ENCODE measurements at regions not wholly inside any gene's neighbourhood (a gene's known extent, or its start where the extent isn't known, plus 50 kb on each side); places are given as distances from the start of the nearest gene placed in this dataset.

DNA sequence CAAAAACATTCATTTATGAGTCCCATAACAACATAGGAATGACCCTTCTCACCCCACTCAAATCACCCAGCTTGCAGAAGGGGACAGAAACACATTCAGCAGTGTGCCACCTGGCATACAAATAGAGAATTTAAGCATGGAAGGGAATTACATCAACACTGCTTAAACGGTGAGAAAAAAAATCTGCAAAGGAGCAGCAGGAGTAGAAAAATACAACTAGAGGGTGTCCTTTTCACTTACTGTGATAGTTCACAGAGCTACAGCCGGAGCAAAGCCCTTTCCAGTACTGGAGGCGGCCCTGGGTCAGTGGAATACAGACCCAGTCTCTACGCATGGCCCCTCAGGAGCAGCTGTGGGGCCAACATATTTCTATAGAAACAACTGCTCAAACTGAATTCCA is 764.3 kb upstream of the ARGLU1 start:
- H3K4me3 ChIP-seq (ENCODE audit: control insufficient read depth, low read depth, low read length): no peak overlapping the region
- no peak for DNase-seq (ENCODE audit: low read depth)
- no peak for TF ChIP-seq CTCF (conservative IDR thresholded peaks at IDR 0.05; ENCODE audit: control insufficient read depth, insufficient read depth, low read depth, low read length)

GRCh38 chr13:107331359-107331758 is 763.4 kb upstream of the ARGLU1 start:
- TF ChIP-seq CTCF (conservative IDR thresholded peaks at IDR 0.05; ENCODE audit: control insufficient read depth, insufficient read depth, low read depth, low read length): no peak
- no peak for DNase-seq (ENCODE audit: low read depth)
- no peak overlapping the region for H3K4me3 ChIP-seq (ENCODE audit: control insufficient read depth, low read depth, low read length)

- no peak for TF ChIP-seq CTCF (conservative IDR thresholded peaks at IDR 0.05; ENCODE audit: control insufficient read depth, insufficient read depth, low read depth, low read length)
- no peak for DNase-seq (ENCODE audit: low read depth)
- no peak overlapping the region for H3K4me3 ChIP-seq (ENCODE audit: control insufficient read depth, low read depth, low read length)
Measured at GRCh38 chr13:107330484-107330883, 762.5 kb upstream of the ARGLU1 start.

- TF ChIP-seq CTCF (conservative IDR thresholded peaks at IDR 0.05; ENCODE audit: control insufficient read depth, insufficient read depth, low read depth, low read length): no peak
- no peak for DNase-seq (ENCODE audit: low read depth)
- no peak overlapping the region for H3K4me3 ChIP-seq (ENCODE audit: control insufficient read depth, low read depth, low read length)
Measured at GRCh38 chr13:107329991-107330390, 762.1 kb upstream of the ARGLU1 start.

GRCh38 chr13:107324416-107325204 is 756.7 kb upstream of the ARGLU1 start:
- H3K4me3 ChIP-seq (ENCODE audit: control insufficient read depth, low read depth, low read length): no peak overlapping the region

GRCh38 chr13:107322228-107322627 is 754.3 kb upstream of the ARGLU1 start:
- no peak for TF ChIP-seq CTCF (conservative IDR thresholded peaks at IDR 0.05; ENCODE audit: control insufficient read depth, insufficient read depth, low read depth, low read length)
- no peak overlapping the region for H3K4me3 ChIP-seq (ENCODE audit: control insufficient read depth, low read depth, low read length)
- no peak for DNase-seq (ENCODE audit: low read depth)

More at GRCh38 chr13:107324416-107325204, 756.7 kb upstream of the ARGLU1 start:
- DNase-seq (ENCODE audit: low read depth): no peak
- TF ChIP-seq CTCF (conservative IDR thresholded peaks at IDR 0.05; ENCODE audit: control insufficient read depth, insufficient read depth, low read depth, low read length): no peak

Measured in fibroblast of mammary gland (primary cell).